ENCODE measurements at regions not wholly inside any gene's neighbourhood (a gene's known extent, or its start where the extent isn't known, plus 50 kb on each side); places are given as distances from the start of the nearest gene placed in this dataset.

DNA sequence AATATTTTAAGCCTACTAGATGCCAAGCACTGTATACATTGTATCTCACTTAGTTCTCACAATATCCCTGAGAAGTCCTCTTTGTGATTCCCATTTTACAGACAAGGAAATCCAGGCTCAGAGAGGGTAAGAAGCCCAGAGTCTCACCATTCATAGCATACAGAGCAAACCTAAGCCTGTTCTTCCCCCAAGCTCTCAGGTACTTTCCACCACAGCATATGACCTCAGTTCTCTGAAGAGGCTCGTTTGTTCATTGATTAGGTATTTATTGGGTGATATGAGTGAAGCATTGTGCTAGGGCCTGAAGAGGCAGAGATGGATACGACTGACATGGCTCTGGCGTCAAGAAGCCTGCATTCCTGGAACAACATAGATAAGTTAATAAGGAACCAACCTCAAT lies 310.9 kb upstream of the UMPS start:
- Histone ChIP-seq H3K27me3 (ENCODE audit: control insufficient read depth, insufficient read depth, low read length) (peaks cover 22% of the 10 kb centered on the region), H3K27ac (ENCODE audit: low read length) (no peak overlapping the region), H3K9me3 (ENCODE audit: control insufficient read depth, insufficient read depth, low read depth, low read length) (no peaks in the 10 kb centered on the region), H3K4me3 (ENCODE audit: low read depth in 2 of 2, low read length in 2 of 2) (no peak overlapping the region), H3K4me1 (ENCODE audit: control insufficient read depth, insufficient read depth, low read length) (no peaks in the 10 kb centered on the region), H3K36me3 (ENCODE audit: control insufficient read depth, insufficient read depth, low read length) (no peaks in the 10 kb centered on the region)
- in situ Hi-C loops (cut with HindIII; ENCODE audit: low pct_unique_long_range_greater_than_20kb, low sequenced_read_pairs): no loop called here
- DNase-seq (ENCODE audit: low read depth, low spot score) (no peak), ATAC-seq (no peak)
- no peak for TF ChIP-seq SIN3A (IDR thresholded peaks at IDR 0.05; ENCODE audit: borderline replicate concordance, insufficient read depth, low read depth, low read length)
- ChIA-PET POLR2A (interaction anchor here (0.6 kb wide), 1 partner anchor 46 kb away, joined by 13 read pairs; no protein-coding TSS in a partner anchor), CTCF (no interaction called here)
- intact Hi-C loops (cut with micrococcal nuclease; ENCODE audit: unreplicated experiment): no loop called here
- BruUV-seq (replicated peaks): no TSS peak

DNA sequence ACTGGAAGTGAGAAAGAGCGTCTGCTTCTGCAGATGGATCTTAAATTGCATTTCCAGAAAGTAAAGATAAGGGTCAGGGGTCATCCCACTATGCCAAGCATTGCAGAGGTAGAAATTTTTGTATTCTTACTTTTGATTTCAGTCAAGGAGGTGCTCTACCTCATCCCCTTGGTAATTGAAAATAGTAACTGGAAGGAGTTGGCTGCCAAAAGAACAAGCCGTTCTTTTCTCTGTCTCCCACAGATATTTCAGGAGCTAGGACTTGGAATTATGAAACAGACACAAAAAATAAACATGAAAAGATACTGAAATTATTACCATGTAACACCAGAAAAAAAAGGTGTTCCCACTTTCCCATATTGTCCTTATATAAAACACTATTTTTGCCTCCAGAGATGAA lies 309.9 kb upstream of the UMPS start:
- ChIA-PET CTCF (no interaction called here), POLR2A (no interaction called here)
- intact Hi-C loops (cut with micrococcal nuclease; ENCODE audit: unreplicated experiment): no loop called here
- H3K4me1 ChIP-seq (ENCODE audit: control insufficient read depth, insufficient read depth, low read length): no peaks in the 10 kb centered on the region
- ATAC-seq (no peak), DNase-seq (ENCODE audit: low read depth, low spot score) (no peak)
- BruUV-seq (replicated peaks): no TSS peak
- TF ChIP-seq SIN3A (IDR thresholded peaks at IDR 0.05; ENCODE audit: borderline replicate concordance, insufficient read depth, low read depth, low read length): no peak
- TF ChIP-seq POLR2AphosphoS5 (IDR thresholded peaks at IDR 0.05; ENCODE audit: low read depth, low read length): no peak
- TF ChIP-seq, protein P1, sequence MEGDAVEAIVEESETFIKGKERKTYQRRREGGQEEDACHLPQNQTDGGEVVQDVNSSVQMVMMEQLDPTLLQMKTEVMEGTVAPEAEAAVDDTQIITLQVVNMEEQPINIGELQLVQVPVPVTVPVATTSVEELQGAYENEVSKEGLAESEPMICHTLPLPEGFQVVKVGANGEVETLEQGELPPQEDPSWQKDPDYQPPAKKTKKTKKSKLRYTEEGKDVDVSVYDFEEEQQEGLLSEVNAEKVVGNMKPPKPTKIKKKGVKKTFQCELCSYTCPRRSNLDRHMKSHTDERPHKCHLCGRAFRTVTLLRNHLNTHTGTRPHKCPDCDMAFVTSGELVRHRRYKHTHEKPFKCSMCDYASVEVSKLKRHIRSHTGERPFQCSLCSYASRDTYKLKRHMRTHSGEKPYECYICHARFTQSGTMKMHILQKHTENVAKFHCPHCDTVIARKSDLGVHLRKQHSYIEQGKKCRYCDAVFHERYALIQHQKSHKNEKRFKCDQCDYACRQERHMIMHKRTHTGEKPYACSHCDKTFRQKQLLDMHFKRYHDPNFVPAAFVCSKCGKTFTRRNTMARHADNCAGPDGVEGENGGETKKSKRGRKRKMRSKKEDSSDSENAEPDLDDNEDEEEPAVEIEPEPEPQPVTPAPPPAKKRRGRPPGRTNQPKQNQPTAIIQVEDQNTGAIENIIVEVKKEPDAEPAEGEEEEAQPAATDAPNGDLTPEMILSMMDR (IDR thresholded peaks at IDR 0.05): no peak
- TF ChIP-seq TCF7L2 (IDR thresholded peaks at IDR 0.05; ENCODE audit: low read depth, low read length): no peak
- TF ChIP-seq, protein P2, sequence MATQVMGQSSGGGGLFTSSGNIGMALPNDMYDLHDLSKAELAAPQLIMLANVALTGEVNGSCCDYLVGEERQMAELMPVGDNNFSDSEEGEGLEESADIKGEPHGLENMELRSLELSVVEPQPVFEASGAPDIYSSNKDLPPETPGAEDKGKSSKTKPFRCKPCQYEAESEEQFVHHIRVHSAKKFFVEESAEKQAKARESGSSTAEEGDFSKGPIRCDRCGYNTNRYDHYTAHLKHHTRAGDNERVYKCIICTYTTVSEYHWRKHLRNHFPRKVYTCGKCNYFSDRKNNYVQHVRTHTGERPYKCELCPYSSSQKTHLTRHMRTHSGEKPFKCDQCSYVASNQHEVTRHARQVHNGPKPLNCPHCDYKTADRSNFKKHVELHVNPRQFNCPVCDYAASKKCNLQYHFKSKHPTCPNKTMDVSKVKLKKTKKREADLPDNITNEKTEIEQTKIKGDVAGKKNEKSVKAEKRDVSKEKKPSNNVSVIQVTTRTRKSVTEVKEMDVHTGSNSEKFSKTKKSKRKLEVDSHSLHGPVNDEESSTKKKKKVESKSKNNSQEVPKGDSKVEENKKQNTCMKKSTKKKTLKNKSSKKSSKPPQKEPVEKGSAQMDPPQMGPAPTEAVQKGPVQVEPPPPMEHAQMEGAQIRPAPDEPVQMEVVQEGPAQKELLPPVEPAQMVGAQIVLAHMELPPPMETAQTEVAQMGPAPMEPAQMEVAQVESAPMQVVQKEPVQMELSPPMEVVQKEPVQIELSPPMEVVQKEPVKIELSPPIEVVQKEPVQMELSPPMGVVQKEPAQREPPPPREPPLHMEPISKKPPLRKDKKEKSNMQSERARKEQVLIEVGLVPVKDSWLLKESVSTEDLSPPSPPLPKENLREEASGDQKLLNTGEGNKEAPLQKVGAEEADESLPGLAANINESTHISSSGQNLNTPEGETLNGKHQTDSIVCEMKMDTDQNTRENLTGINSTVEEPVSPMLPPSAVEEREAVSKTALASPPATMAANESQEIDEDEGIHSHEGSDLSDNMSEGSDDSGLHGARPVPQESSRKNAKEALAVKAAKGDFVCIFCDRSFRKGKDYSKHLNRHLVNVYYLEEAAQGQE (IDR thresholded peaks at IDR 0.05; ENCODE audit: insufficient read depth in 1 of 2, low read depth in 2 of 2, low read length in 1 of 2): no peak
- no peaks in the 10 kb centered on the region for H3K9me3 ChIP-seq (ENCODE audit: control insufficient read depth, insufficient read depth, low read depth, low read length)
- no peak overlapping the region for H3K4me3 ChIP-seq (ENCODE audit: low read depth in 2 of 2, low read length in 2 of 2)
- no peak overlapping the region for H3K27ac ChIP-seq (ENCODE audit: low read length)
- in situ Hi-C loops (cut with HindIII; ENCODE audit: low pct_unique_long_range_greater_than_20kb, low sequenced_read_pairs): no loop called here
- H3K36me3 ChIP-seq (ENCODE audit: control insufficient read depth, insufficient read depth, low read length): no peaks in the 10 kb centered on the region
- H3K27me3 ChIP-seq (ENCODE audit: control insufficient read depth, insufficient read depth, low read length): peaks cover 18% of the 10 kb centered on the region

DNA sequence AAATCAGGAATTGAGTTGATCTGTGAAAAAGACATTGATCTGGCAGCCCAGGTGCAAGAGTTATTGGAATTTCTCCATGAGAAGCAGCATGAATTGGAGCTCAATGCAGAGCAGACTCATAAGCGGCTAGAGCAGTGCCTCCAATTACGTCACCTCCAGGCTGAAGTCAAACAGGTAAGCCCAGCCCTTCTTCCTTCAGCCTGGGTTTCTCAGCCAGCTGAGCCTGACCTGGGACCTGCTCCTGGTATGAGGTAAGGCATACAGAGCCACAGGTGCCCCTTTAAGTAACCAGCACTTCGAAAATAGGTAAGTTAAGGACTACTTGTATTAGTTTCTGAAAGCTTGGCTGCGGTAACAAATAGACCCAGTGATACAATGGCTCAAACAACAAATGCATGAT lies 307.4 kb upstream of the UMPS start:
- H3K4me1 ChIP-seq (ENCODE audit: control insufficient read depth, insufficient read depth, low read length): no peaks in the 10 kb centered on the region
- ATAC-seq (no peak), DNase-seq (ENCODE audit: low read depth, low spot score) (no peak)
- TF ChIP-seq, protein P2 (IDR thresholded peaks at IDR 0.05; ENCODE audit: insufficient read depth in 1 of 2, low read depth in 2 of 2, low read length in 1 of 2): no peak
- no peak for TF ChIP-seq TCF7L2 (IDR thresholded peaks at IDR 0.05; ENCODE audit: low read depth, low read length)
- no peak for TF ChIP-seq POLR2AphosphoS5 (IDR thresholded peaks at IDR 0.05; ENCODE audit: low read depth, low read length)
- TF ChIP-seq, protein P1 (IDR thresholded peaks at IDR 0.05): no peak
- TF ChIP-seq SIN3A (IDR thresholded peaks at IDR 0.05; ENCODE audit: borderline replicate concordance, insufficient read depth, low read depth, low read length): no peak
- BruUV-seq (replicated peaks): no TSS peak
- no peaks in the 10 kb centered on the region for H3K9me3 ChIP-seq (ENCODE audit: control insufficient read depth, insufficient read depth, low read depth, low read length)
- no peak overlapping the region for H3K27ac ChIP-seq (ENCODE audit: low read length)
- in situ Hi-C loops (cut with HindIII; ENCODE audit: low pct_unique_long_range_greater_than_20kb, low sequenced_read_pairs): no loop called here
- POLR2A ChIA-PET: no interaction called here
- peaks cover 37% of the 10 kb centered on the region for H3K27me3 ChIP-seq (ENCODE audit: control insufficient read depth, insufficient read depth, low read length)
- H3K36me3 ChIP-seq (ENCODE audit: control insufficient read depth, insufficient read depth, low read length): no peaks in the 10 kb centered on the region
- intact Hi-C loops (cut with micrococcal nuclease; ENCODE audit: unreplicated experiment): no loop called here
- CTCF ChIA-PET: no interaction called here
- H3K4me3 ChIP-seq (ENCODE audit: low read depth in 2 of 2, low read length in 2 of 2): no peak overlapping the region
